ENCODE measurements at regions not wholly inside any gene's neighbourhood (a gene's known extent, or its start where the extent isn't known, plus 50 kb on each side); places are given as distances from the start of the nearest gene placed in this dataset.

- in situ Hi-C loops (cut with MboI; ENCODE audit: low sequenced_read_pairs): no loop called here
Measured at GRCh38 chr21:35905096-35905962, 155.0 kb downstream of the SETD4 start.

GRCh38 chr21:35900539-35900938, 159.8 kb downstream of the SETD4 start:
- in situ Hi-C loops (cut with MboI; ENCODE audit: low sequenced_read_pairs): no loop called here

- in situ Hi-C loops (cut with MboI; ENCODE audit: low sequenced_read_pairs): no loop called here
Measured at GRCh38 chr21:35896060-35896459, 164.3 kb downstream of the SETD4 start.

GRCh38 chr21:35895598-35895997, 164.7 kb downstream of the SETD4 start:
- in situ Hi-C loops (cut with MboI; ENCODE audit: low sequenced_read_pairs): no loop called here

- in situ Hi-C loops (cut with MboI; ENCODE audit: low sequenced_read_pairs): no loop called here
Measured at GRCh38 chr21:35893156-35893555, 167.2 kb downstream of the SETD4 start.

GRCh38 chr21:35886887-35887286, 173.4 kb downstream of the SETD4 start:
- in situ Hi-C loops (cut with MboI; ENCODE audit: low sequenced_read_pairs): no loop called here

- in situ Hi-C loops (cut with MboI; ENCODE audit: low sequenced_read_pairs): no loop called here
Measured at GRCh38 chr21:35885942-35886541, 174.3 kb downstream of the SETD4 start.

- in situ Hi-C loops (cut with MboI; ENCODE audit: low sequenced_read_pairs): no loop called here
Measured at GRCh38 chr21:35882791-35883240, 177.5 kb downstream of the SETD4 start.

GRCh38 chr21:35873441-35873840, 186.9 kb downstream of the SETD4 start:
- in situ Hi-C loops (cut with MboI; ENCODE audit: low sequenced_read_pairs): no loop called here

GRCh38 chr21:35871906-35872305, 188.4 kb downstream of the SETD4 start:
- in situ Hi-C loops (cut with MboI; ENCODE audit: low sequenced_read_pairs): no loop called here

- in situ Hi-C loops (cut with MboI; ENCODE audit: low sequenced_read_pairs): no loop called here
Measured at GRCh38 chr21:35868869-35869223, 191.5 kb downstream of the SETD4 start.

GRCh38 chr21:35868005-35868868, 192.1 kb downstream of the SETD4 start:
- in situ Hi-C loops (cut with MboI; ENCODE audit: low sequenced_read_pairs): no loop called here

GRCh38 chr21:35864039-35864438, 196.3 kb downstream of the SETD4 start:
- in situ Hi-C loops (cut with MboI; ENCODE audit: low sequenced_read_pairs): no loop called here

- in situ Hi-C loops (cut with MboI; ENCODE audit: low sequenced_read_pairs): no loop called here
Measured at GRCh38 chr21:35862969-35863368, 197.4 kb downstream of the SETD4 start.

- in situ Hi-C loops (cut with MboI; ENCODE audit: low sequenced_read_pairs): no loop called here
Measured at GRCh38 chr21:35861661-35862060, 198.7 kb downstream of the SETD4 start.

GRCh38 chr21:35860189-35860869, 200.0 kb downstream of the SETD4 start:
- in situ Hi-C loops (cut with MboI; ENCODE audit: low sequenced_read_pairs): no loop called here

- in situ Hi-C loops (cut with MboI; ENCODE audit: low sequenced_read_pairs): no loop called here
Measured at GRCh38 chr21:35859677-35860076, 200.6 kb downstream of the SETD4 start.

GRCh38 chr21:35857095-35857494, 203.2 kb downstream of the SETD4 start:
- in situ Hi-C loops (cut with MboI; ENCODE audit: low sequenced_read_pairs): no loop called here

- in situ Hi-C loops (cut with MboI; ENCODE audit: low sequenced_read_pairs): no loop called here
Measured at GRCh38 chr21:35855484-35855883, 204.8 kb downstream of the SETD4 start.

- in situ Hi-C loops (cut with MboI; ENCODE audit: low sequenced_read_pairs): no loop called here
Measured at GRCh38 chr21:35854281-35854680, 206.0 kb downstream of the SETD4 start.
